BJ (cell line): ENCODE measurements at regions not wholly inside any gene's neighbourhood (a gene's known extent, or its start where the extent isn't known, plus 50 kb on each side); places are given as distances from the start of the nearest gene placed in this dataset.

ENCODE experiments used
- CTCF ChIA-PET: fragments of 350-600 bp; formaldehyde crosslinking; extraction: SDS; loops from one replicate; lab custom pipeline; 2021; ENCODE audit warnings: antibody characterized with exemption, inconsistent platforms; lab: Yijun Ruan, JAX
- POLR2A ChIA-PET: fragments of 300-600 bp; sonication (Branson Sonifier 250); formaldehyde crosslinking; extraction: SDS; loops from one replicate; lab custom pipeline; 2021; ENCODE audit warnings: antibody characterized with exemption; lab: Charles Lee
- DNase-seq: peaks from one replicate; pipeline ENCODE4 v3.0.0-alpha.2; 2011; ENCODE audit warnings: low read depth
- H3K27me3 ChIP-seq: 2 replicates; pipeline ENCODE4 v1.6.0; 2011; ENCODE audit warnings: low read length; ENCODE audit not compliant: control insufficient read depth, insufficient read depth
- H3K36me3 ChIP-seq: 2 replicates; pipeline ENCODE4 v1.5.1; 2011; ENCODE audit warnings: low read length; ENCODE audit not compliant: control insufficient read depth, insufficient read depth
- H3K4me3 ChIP-seq: 2 replicates; pipeline ENCODE4 v1.5.1; 2011; ENCODE audit warnings: low read depth, mild to moderate bottlenecking, control low read depth, low read length
- CTCF ChIP-seq: IDR thresholded peaks from 2 replicates; pipeline ENCODE4 v1.5.1; 2011; ENCODE audit warnings: low read depth, mild to moderate bottlenecking, control low read depth, inconsistent platforms, low read length, moderate library complexity; ENCODE audit not compliant: insufficient read depth

GRCh38 chr22:27642104-27642800 is 159.3 kb downstream of the MN1 start:
- DNase-seq: no peak
- TF ChIP-seq CTCF: no peak
- Histone ChIP-seq H3K27me3 (0 out of 2 replicates have a peak, but pooled peaks cover 1% of the 10 kb centered on the region), H3K36me3 (no peaks in the 10 kb centered on the region), H3K4me3 (no peak overlapping the region)
- ChIA-PET CTCF (no interaction called here), POLR2A (no interaction called here)

DNA sequence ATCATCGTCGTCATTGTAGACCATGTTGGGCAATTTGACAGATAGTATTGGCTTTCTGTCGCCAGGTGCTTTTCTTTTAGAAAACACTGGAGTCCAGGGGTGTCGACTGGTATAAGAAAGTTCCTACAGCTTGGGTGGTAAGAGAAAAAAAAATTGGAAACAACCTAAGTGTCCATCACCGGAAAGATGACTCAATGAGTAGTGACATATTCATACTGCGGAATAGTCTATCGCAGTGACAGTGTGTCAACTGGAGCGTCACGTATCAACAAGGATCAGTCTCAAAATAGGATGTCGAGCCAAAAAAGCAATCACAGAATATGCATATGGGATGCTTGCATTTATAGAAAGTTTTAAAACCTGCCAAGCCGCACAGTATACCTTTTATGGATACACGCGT is 157.6 kb downstream of the MN1 start:
- H3K36me3 ChIP-seq: no peaks in the 10 kb centered on the region
- no peak for DNase-seq
- CTCF ChIA-PET: no interaction called here
- no peak overlapping the region for H3K4me3 ChIP-seq
- POLR2A ChIA-PET: no interaction called here
- TF ChIP-seq CTCF: no peak
- H3K27me3 ChIP-seq: no peaks in the 10 kb centered on the region

- POLR2A ChIA-PET: no interaction called here
- H3K4me3 ChIP-seq: no peak overlapping the region
- no peaks in the 10 kb centered on the region for H3K27me3 ChIP-seq
- CTCF ChIA-PET: no interaction called here
- no peak for DNase-seq
- no peaks in the 10 kb centered on the region for H3K36me3 ChIP-seq
- TF ChIP-seq CTCF: no peak
Measured at GRCh38 chr22:27644566-27644965, 157.0 kb downstream of the MN1 start.

DNA sequence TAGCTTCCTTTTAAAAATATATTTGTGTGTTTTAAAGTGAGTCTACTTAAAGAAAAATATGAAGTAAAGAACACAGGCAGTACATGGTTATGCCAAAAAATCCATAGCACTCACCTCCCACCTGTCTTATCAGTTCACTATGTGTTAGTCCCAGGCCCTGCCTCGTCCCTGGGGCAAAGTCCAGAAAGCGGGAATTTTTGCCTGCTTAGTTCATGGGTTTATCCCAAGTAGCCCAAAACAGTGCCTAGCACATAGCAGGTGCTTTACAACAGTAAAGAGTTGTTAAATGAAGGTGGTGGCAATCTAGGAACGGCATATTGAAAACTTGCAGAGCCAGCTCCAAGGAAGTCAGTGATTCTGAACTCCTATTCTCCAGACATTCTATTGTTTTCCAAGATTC is 154.0 kb downstream of the MN1 start:
- H3K36me3 ChIP-seq: no peaks in the 10 kb centered on the region
- no peak for DNase-seq
- ChIA-PET POLR2A (no interaction called here), CTCF (interaction anchor here (1.2 kb wide), 1 partner anchor 12 kb away, joined by 3 read pairs; no protein-coding TSS in a partner anchor)
- peaks cover 2% of the 10 kb centered on the region for H3K27me3 ChIP-seq
- no peak for TF ChIP-seq CTCF
- H3K4me3 ChIP-seq: no peak overlapping the region

- no peak for DNase-seq
- peaks cover 4% of the 10 kb centered on the region for H3K27me3 ChIP-seq
- TF ChIP-seq CTCF: no peak
- H3K4me3 ChIP-seq: no peak overlapping the region
- ChIA-PET CTCF (interaction anchor here (1.2 kb wide), 1 partner anchor 12 kb away, joined by 3 read pairs; no protein-coding TSS in a partner anchor), POLR2A (no interaction called here)
- no peaks in the 10 kb centered on the region for H3K36me3 ChIP-seq
Measured at GRCh38 chr22:27648074-27648473, 153.5 kb downstream of the MN1 start.
